Neural cell (in vitro differentiated cells): ENCODE measurements at regions not wholly inside any gene's neighbourhood (a gene's known extent, or its start where the extent isn't known, plus 50 kb on each side); places are given as distances from the start of the nearest gene placed in this dataset.

Experiments
- H2AFZ ChIP-seq: fragments of 200-600, 300-800 bp; sonication (generic), shearing (Covaris generic); 2 replicates; pipeline ENCODE4 v1.6.0; 2014; ENCODE audit warnings: low read depth, mild to moderate bottlenecking, antibody characterized with exemption, low read length, moderate library complexity
- H3F3A ChIP-seq: fragments of 200-600 bp; shearing (Covaris generic); 2 replicates; pipeline ENCODE4 v1.6.1; 2016; ENCODE audit warnings: mild to moderate bottlenecking, moderate library complexity, mixed read lengths, antibody characterized with exemption, low read length; ENCODE audit not compliant: insufficient read depth, poor library complexity, severe bottlenecking
- H3K27ac ChIP-seq: fragments of 200-600, 300-800 bp; sonication (generic), shearing (Covaris generic); 2 replicates; pipeline ENCODE4 v1.5.1; 2014; ENCODE audit warnings: mild to moderate bottlenecking, low read length, moderate library complexity
- H3K27me3 ChIP-seq: fragments of 300-800, 200-600 bp; sonication (generic), shearing (Covaris generic); 2 replicates; pipeline ENCODE4 v1.6.0; 2014; ENCODE audit warnings: mild to moderate bottlenecking, low read depth, low read length, moderate library complexity; ENCODE audit not compliant: insufficient read depth
- H3K36me3 ChIP-seq: fragments of 300-800, 200-600 bp; sonication (generic), shearing (Covaris generic); 2 replicates; pipeline ENCODE4 v1.5.1; 2014; ENCODE audit warnings: mild to moderate bottlenecking, antibody characterized with exemption, low read length, moderate library complexity; ENCODE audit not compliant: insufficient read depth
- H3K4me2 ChIP-seq: fragments of 300-800, 200-600 bp; sonication (generic), shearing (Covaris generic); 2 replicates; pipeline ENCODE4 v1.6.0; 2014; ENCODE audit warnings: mild to moderate bottlenecking, low read length
- H3K4me3 ChIP-seq: fragments of 300-800, 200-600 bp; sonication (generic), shearing (Covaris generic); 2 replicates; pipeline ENCODE4 v1.5.1; 2014; ENCODE audit warnings: mild to moderate bottlenecking, low read length, moderate library complexity
- H3K79me2 ChIP-seq: fragments of 200-600 bp; shearing (Covaris generic); replicated peaks from 2 replicates; pipeline ENCODE4 v1.6.0; 2014; ENCODE audit warnings: mild to moderate bottlenecking, low read length, moderate library complexity; ENCODE audit not compliant: insufficient read depth
- H3K9ac ChIP-seq: fragments of 300-800, 200-600 bp; sonication (generic), shearing (Covaris generic); 2 replicates; pipeline ENCODE4 v1.6.1; 2016; ENCODE audit warnings: mild to moderate bottlenecking, low read length, mixed read lengths
- H3K9me2 ChIP-seq: fragments of 200-600 bp; shearing (Covaris generic); 2 replicates; pipeline ENCODE4 v1.6.1; 2016; ENCODE audit warnings: mild to moderate bottlenecking, low read length, mixed read lengths; ENCODE audit not compliant: insufficient read depth
- H3K9me3 ChIP-seq: fragments of 200-600, 300-800 bp; sonication (generic), shearing (Covaris generic); 2 replicates; pipeline ENCODE4 v1.6.1; 2016; ENCODE audit warnings: mild to moderate bottlenecking, mixed run types, low read length, moderate library complexity, mixed read lengths
- H4K20me1 ChIP-seq: fragments of 200-600 bp; shearing (Covaris generic); 2 replicates; pipeline ENCODE4 v1.6.1; 2016; ENCODE audit warnings: mild to moderate bottlenecking, mixed run types; ENCODE audit not compliant: insufficient read depth
- EP300 ChIP-seq: fragments of 450-650 bp; conservative IDR thresholded peaks from 2 replicates; pipeline ENCODE4 v1.6.1; 2014; ENCODE audit warnings: antibody characterized with exemption, mild to moderate bottlenecking, moderate library complexity; ENCODE audit not compliant: poor library complexity, severe bottlenecking
- EZH2 ChIP-seq: fragments of 200-600, 300-800 bp; shearing (Covaris generic), sonication (generic); IDR thresholded peaks from 2 replicates; pipeline ENCODE4 v1.6.1; 2014; ENCODE audit warnings: antibody characterized with exemption, low read length, borderline replicate concordance, mild to moderate bottlenecking; ENCODE audit not compliant: insufficient read depth, poor library complexity, severe bottlenecking
- MXI1 ChIP-seq: fragments of 450-650 bp; conservative IDR thresholded peaks from 2 replicates; pipeline ENCODE4 v1.6.1; 2014; ENCODE audit warnings: antibody characterized with exemption, mild to moderate bottlenecking; ENCODE audit not compliant: poor library complexity, severe bottlenecking
- POLR2AphosphoS5 ChIP-seq: IDR thresholded peaks from 2 replicates; pipeline ENCODE4 v1.6.1; 2012
- RAD21 ChIP-seq: fragments of 450-650 bp; conservative IDR thresholded peaks from 2 replicates; pipeline ENCODE4 v1.6.1; 2014; ENCODE audit warnings: antibody characterized with exemption, mild to moderate bottlenecking, moderate library complexity
- SMC3 ChIP-seq: fragments of 450-650 bp; conservative IDR thresholded peaks from 2 replicates; pipeline ENCODE4 v1.6.1; 2014; ENCODE audit warnings: antibody characterized with exemption, mild to moderate bottlenecking, moderate library complexity; ENCODE audit not compliant: poor library complexity
- TAF1 ChIP-seq: IDR thresholded peaks from 2 replicates; pipeline ENCODE4 v1.6.1; 2012; ENCODE audit warnings: low read depth
- TF ChIP-seq, protein P1 (sequence below): IDR thresholded peaks from 2 replicates; pipeline ENCODE4 v1.6.1; 2012; ENCODE audit warnings: borderline replicate concordance
- TF ChIP-seq, protein P2 (sequence below): fragments of 450-650 bp; IDR thresholded peaks from 2 replicates; pipeline ENCODE4 v1.5.1; 2014; ENCODE audit warnings: antibody characterized with exemption, mild to moderate bottlenecking, moderate library complexity; ENCODE audit not compliant: poor library complexity, severe bottlenecking

- Histone ChIP-seq H2AFZ (no peak overlapping the region), H3K27ac (no peak overlapping the region), H3K9ac (no peak overlapping the region), H3K9me2 (no peaks in the 10 kb centered on the region), H3K4me3 (no peak overlapping the region), H3K4me2 (no peak overlapping the region), H3F3A (no peaks in the 10 kb centered on the region), H4K20me1 (no peaks in the 10 kb centered on the region), H3K79me2 (no peaks in the 10 kb centered on the region), H3K36me3 (no peaks in the 10 kb centered on the region), H3K9me3 (no peaks in the 10 kb centered on the region), H3K27me3 (no peaks in the 10 kb centered on the region)
- TF ChIP-seq TAF1 (no peak), EZH2 (no peak), SMC3 (no peak), MXI1 (no peak), POLR2AphosphoS5 (no peak), EP300 (no peak)
- TF ChIP-seq, protein P1, sequence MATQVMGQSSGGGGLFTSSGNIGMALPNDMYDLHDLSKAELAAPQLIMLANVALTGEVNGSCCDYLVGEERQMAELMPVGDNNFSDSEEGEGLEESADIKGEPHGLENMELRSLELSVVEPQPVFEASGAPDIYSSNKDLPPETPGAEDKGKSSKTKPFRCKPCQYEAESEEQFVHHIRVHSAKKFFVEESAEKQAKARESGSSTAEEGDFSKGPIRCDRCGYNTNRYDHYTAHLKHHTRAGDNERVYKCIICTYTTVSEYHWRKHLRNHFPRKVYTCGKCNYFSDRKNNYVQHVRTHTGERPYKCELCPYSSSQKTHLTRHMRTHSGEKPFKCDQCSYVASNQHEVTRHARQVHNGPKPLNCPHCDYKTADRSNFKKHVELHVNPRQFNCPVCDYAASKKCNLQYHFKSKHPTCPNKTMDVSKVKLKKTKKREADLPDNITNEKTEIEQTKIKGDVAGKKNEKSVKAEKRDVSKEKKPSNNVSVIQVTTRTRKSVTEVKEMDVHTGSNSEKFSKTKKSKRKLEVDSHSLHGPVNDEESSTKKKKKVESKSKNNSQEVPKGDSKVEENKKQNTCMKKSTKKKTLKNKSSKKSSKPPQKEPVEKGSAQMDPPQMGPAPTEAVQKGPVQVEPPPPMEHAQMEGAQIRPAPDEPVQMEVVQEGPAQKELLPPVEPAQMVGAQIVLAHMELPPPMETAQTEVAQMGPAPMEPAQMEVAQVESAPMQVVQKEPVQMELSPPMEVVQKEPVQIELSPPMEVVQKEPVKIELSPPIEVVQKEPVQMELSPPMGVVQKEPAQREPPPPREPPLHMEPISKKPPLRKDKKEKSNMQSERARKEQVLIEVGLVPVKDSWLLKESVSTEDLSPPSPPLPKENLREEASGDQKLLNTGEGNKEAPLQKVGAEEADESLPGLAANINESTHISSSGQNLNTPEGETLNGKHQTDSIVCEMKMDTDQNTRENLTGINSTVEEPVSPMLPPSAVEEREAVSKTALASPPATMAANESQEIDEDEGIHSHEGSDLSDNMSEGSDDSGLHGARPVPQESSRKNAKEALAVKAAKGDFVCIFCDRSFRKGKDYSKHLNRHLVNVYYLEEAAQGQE = no peak
- TF ChIP-seq, protein P2, sequence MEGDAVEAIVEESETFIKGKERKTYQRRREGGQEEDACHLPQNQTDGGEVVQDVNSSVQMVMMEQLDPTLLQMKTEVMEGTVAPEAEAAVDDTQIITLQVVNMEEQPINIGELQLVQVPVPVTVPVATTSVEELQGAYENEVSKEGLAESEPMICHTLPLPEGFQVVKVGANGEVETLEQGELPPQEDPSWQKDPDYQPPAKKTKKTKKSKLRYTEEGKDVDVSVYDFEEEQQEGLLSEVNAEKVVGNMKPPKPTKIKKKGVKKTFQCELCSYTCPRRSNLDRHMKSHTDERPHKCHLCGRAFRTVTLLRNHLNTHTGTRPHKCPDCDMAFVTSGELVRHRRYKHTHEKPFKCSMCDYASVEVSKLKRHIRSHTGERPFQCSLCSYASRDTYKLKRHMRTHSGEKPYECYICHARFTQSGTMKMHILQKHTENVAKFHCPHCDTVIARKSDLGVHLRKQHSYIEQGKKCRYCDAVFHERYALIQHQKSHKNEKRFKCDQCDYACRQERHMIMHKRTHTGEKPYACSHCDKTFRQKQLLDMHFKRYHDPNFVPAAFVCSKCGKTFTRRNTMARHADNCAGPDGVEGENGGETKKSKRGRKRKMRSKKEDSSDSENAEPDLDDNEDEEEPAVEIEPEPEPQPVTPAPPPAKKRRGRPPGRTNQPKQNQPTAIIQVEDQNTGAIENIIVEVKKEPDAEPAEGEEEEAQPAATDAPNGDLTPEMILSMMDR = no peak
Measured at GRCh38 chr12:74957231-74957630, 252.4 kb downstream of the KCNC2 start.

- Histone ChIP-seq H3K36me3 (no peaks in the 10 kb centered on the region), H3K4me3 (no peak overlapping the region), H3K9me2 (no peaks in the 10 kb centered on the region), H3K79me2 (no peaks in the 10 kb centered on the region), H3K27me3 (no peaks in the 10 kb centered on the region), H3K4me2 (no peak overlapping the region), H4K20me1 (no peaks in the 10 kb centered on the region), H3K9me3 (no peaks in the 10 kb centered on the region), H3F3A (no peaks in the 10 kb centered on the region), H3K9ac (no peak overlapping the region), H3K27ac (no peak overlapping the region), H2AFZ (no peak overlapping the region)
- TF ChIP-seq EP300 (no peak), TAF1 (no peak), EZH2 (no peak), POLR2AphosphoS5 (no peak), SMC3 (no peak), RAD21 (no peak), MXI1 (no peak)
- TF ChIP-seq, protein P2 = no peak
- TF ChIP-seq, protein P1 = no peak
Measured at GRCh38 chr12:74957634-74958033, 252.0 kb downstream of the KCNC2 start.
